Endothelial cell of umbilical vein (primary cell): ENCODE measurements at regions not wholly inside any gene's neighbourhood (a gene's known extent, or its start where the extent isn't known, plus 50 kb on each side); places are given as distances from the start of the nearest gene placed in this dataset.
A peak's percentile ranks its signal among the peaks of the same experiment; 100 is the strongest.

Experiments
- BruUV-seq: library from RNA; stranded (reverse); fragments of 400-500 nt; replicated peaks from 2 replicates; lab custom pipeline; 2021; lab: Mats Ljungman, UMichigan
- CTCF ChIA-PET: fragments of 300-600, 350-600 bp; sonication (Branson Sonifier 250); formaldehyde crosslinking; loops from one replicate; lab custom pipeline; 2021; ENCODE audit warnings: antibody characterized with exemption, inconsistent platforms; lab: Charles Lee
- POLR2A ChIA-PET: fragments of 300-600, 350-600 bp; sonication (Branson Sonifier 250); formaldehyde crosslinking; loops from one replicate; lab custom pipeline; 2021; ENCODE audit warnings: antibody characterized with exemption, inconsistent platforms; lab: Charles Lee
- DNase-seq: peaks from one replicate; pipeline ENCODE4 v3.0.0-alpha.2; 2011; ENCODE audit warnings: low read depth, low spot score
- FAIRE-seq: peaks from 2 replicates; lab custom pipeline; 2011; peaks lifted over from hg19 to GRCh38; lab: Jason Lieb, UNC
- H2AFZ ChIP-seq: 2 replicates; pipeline ENCODE4 v1.6.0; 2012; ENCODE audit warnings: low read depth, low read length, control low read depth, inconsistent platforms
- H3K27ac ChIP-seq: 2 replicates; pipeline ENCODE4 v1.5.1; 2011; ENCODE audit warnings: low read depth, mild to moderate bottlenecking, control low read depth, low read length, moderate library complexity; ENCODE audit not compliant: insufficient read depth
- H3K27me3 ChIP-seq, 2 experiments: 2 replicates each; pipeline versions ENCODE4 v1.6.0 to v1.6.1; 2011; ENCODE audit warnings: low read length in 2 of 2, mixed read lengths in 1 of 2; ENCODE audit not compliant: control insufficient read depth in 2 of 2, insufficient read depth in 2 of 2
- H3K36me3 ChIP-seq, 2 experiments: 2 replicates in 1 of 2; 3 replicates in 1 of 2; pipeline ENCODE4 v1.5.1; 2011; ENCODE audit warnings: low read length in 2 of 2, mild to moderate bottlenecking in 1 of 2, moderate library complexity in 1 of 2; ENCODE audit not compliant: control insufficient read depth in 2 of 2, insufficient read depth in 2 of 2; ENCODE audit errors: extremely low read depth in 1 of 2
- H3K4me1 ChIP-seq: 3 replicates; pipeline ENCODE4 v1.5.1; 2011; ENCODE audit warnings: mild to moderate bottlenecking, low read length; ENCODE audit not compliant: control insufficient read depth, insufficient read depth; ENCODE audit errors: extremely low read depth
- H3K4me2 ChIP-seq: 2 replicates; pipeline ENCODE4 v1.6.1; 2011; ENCODE audit warnings: low read length, control low read depth, mixed read lengths; ENCODE audit not compliant: insufficient read depth
- H3K4me3 ChIP-seq, 3 experiments: fragments of 200-600 bp in 1 of 3; sonication (generic), shearing (Covaris generic) in 1 of 3; replicated peaks in 1 of 3; 2 replicates each; pipeline ENCODE4 v1.5.1; 2011 to 2016; ENCODE audit warnings: control low read depth in 3 of 3, low read length in 3 of 3, mild to moderate bottlenecking in 2 of 3, inconsistent platforms in 1 of 3, low read depth in 1 of 3, moderate library complexity in 1 of 3; ENCODE audit not compliant: insufficient read depth in 1 of 3
- H3K79me2 ChIP-seq: 2 replicates; pipeline ENCODE4 v1.6.0; 2012; ENCODE audit warnings: low read length, inconsistent platforms; ENCODE audit not compliant: control insufficient read depth, insufficient read depth
- H3K9ac ChIP-seq: replicated peaks from 2 replicates; pipeline ENCODE3; 2011; ENCODE audit warnings: low read length, control low read depth; ENCODE audit not compliant: insufficient read depth; ENCODE audit errors: extremely low read depth
- H3K9me1 ChIP-seq: replicated peaks from 3 replicates; pipeline ENCODE4 v1.6.0; 2011; ENCODE audit warnings: mild to moderate bottlenecking, low read length; ENCODE audit not compliant: control insufficient read depth, insufficient read depth; ENCODE audit errors: extremely low read depth
- H3K9me3 ChIP-seq: replicated peaks from 2 replicates; pipeline ENCODE4 v1.5.1; 2012; ENCODE audit warnings: low read length, inconsistent platforms; ENCODE audit not compliant: control insufficient read depth, insufficient read depth
- H4K20me1 ChIP-seq: replicated peaks from 2 replicates; pipeline ENCODE3; 2011; ENCODE audit warnings: mild to moderate bottlenecking, low read length; ENCODE audit not compliant: control insufficient read depth, insufficient read depth; ENCODE audit errors: extremely low read depth
- EZH2 ChIP-seq: IDR thresholded peaks from 2 replicates; pipeline ENCODE4 v1.6.1; 2012; ENCODE audit warnings: borderline replicate concordance, low read depth, mild to moderate bottlenecking, moderate library complexity, low read length, inconsistent platforms; ENCODE audit not compliant: severe bottlenecking
- FOS ChIP-seq: IDR thresholded peaks from 2 replicates; pipeline ENCODE4 v1.6.1; 2011; ENCODE audit warnings: mild to moderate bottlenecking, low read length, moderate library complexity, borderline replicate concordance; ENCODE audit not compliant: insufficient read depth
- GATA2 ChIP-seq: IDR thresholded peaks from 2 replicates; pipeline ENCODE4 v1.7.0; 2011; ENCODE audit warnings: low read depth, mild to moderate bottlenecking, moderate library complexity, mixed read lengths, low read length; ENCODE audit not compliant: insufficient read length, insufficient read depth
- JUN ChIP-seq: IDR thresholded peaks from 2 replicates; pipeline ENCODE4 v1.6.1; 2011; ENCODE audit warnings: borderline replicate concordance, low read depth; ENCODE audit not compliant: insufficient read length, insufficient read depth
- MAX ChIP-seq: IDR thresholded peaks from 2 replicates; pipeline ENCODE4 v1.6.1; 2011; ENCODE audit not compliant: insufficient read depth, insufficient read length
- MYC ChIP-seq: IDR thresholded peaks from one replicate; pipeline ENCODE4 v1.6.1; 2011; ENCODE audit warnings: mild to moderate bottlenecking, low read depth, low read length
- POLR2A ChIP-seq: IDR thresholded peaks from 2 replicates; pipeline ENCODE4 v1.6.1; 2012; ENCODE audit warnings: low read depth, mild to moderate bottlenecking, control low read depth, low read length
- POLR2AphosphoS5 ChIP-seq: IDR thresholded peaks from 2 replicates; pipeline ENCODE4 v1.6.1; 2012; ENCODE audit warnings: low read depth, mild to moderate bottlenecking, control low read depth, low read length, moderate library complexity; ENCODE audit not compliant: insufficient read depth
- dilution Hi-C: fragments of 300-500 bp; cut with MboI; formaldehyde crosslinking; loops from one replicate; pipeline ENCODE4 v1.15.0; 2019; ENCODE audit warnings: low sequenced_read_pairs; ENCODE audit not compliant: extremely low pct_ligation_motif_present
- intact Hi-C: fragments of 100-400 bp; cut with micrococcal nuclease; formaldehyde crosslinking; loops from one replicate; pipeline ENCODE4 v1.10.0; 2022
- TF ChIP-seq, protein P1 (sequence below), 2 donors: IDR thresholded peaks; 1 replicate in 1 of 2; 2 replicates in 1 of 2; pipeline ENCODE4 v1.5.1; 2011; ENCODE audit warnings: low read length in 2 of 2, mild to moderate bottlenecking in 2 of 2, moderate library complexity in 2 of 2, control low read depth in 1 of 2, inconsistent platforms in 1 of 2, low read depth in 1 of 2; ENCODE audit not compliant: insufficient read depth in 1 of 2; ENCODE audit errors: extremely low read depth in 1 of 2

- Histone ChIP-seq H3K9me1 (no peaks in the 10 kb centered on the region), H3K4me2 (peak overlapping the region; percentile 66), H3K27me3 (no peaks in the 10 kb centered on the region), H3K4me1 (peaks cover 20% of the 10 kb centered on the region), H3K27ac (peak overlapping the region; percentile 35), H3K36me3 (no peaks in the 10 kb centered on the region), H3K79me2 (no peaks in the 10 kb centered on the region), H3K9me3 (no peaks in the 10 kb centered on the region), H3K9ac (no peak overlapping the region), H2AFZ (no peak overlapping the region), H4K20me1 (no peaks in the 10 kb centered on the region), H3K4me3 (no peak overlapping the region)
- ChIA-PET POLR2A (no interaction called here), CTCF (interaction anchor here (0.6 kb wide), 1 partner anchor 136 kb away, joined by 3 read pairs; no protein-coding TSS in a partner anchor)
- TF ChIP-seq EZH2: no peak
- TF ChIP-seq MYC: no peak
- TF ChIP-seq, protein P1, sequence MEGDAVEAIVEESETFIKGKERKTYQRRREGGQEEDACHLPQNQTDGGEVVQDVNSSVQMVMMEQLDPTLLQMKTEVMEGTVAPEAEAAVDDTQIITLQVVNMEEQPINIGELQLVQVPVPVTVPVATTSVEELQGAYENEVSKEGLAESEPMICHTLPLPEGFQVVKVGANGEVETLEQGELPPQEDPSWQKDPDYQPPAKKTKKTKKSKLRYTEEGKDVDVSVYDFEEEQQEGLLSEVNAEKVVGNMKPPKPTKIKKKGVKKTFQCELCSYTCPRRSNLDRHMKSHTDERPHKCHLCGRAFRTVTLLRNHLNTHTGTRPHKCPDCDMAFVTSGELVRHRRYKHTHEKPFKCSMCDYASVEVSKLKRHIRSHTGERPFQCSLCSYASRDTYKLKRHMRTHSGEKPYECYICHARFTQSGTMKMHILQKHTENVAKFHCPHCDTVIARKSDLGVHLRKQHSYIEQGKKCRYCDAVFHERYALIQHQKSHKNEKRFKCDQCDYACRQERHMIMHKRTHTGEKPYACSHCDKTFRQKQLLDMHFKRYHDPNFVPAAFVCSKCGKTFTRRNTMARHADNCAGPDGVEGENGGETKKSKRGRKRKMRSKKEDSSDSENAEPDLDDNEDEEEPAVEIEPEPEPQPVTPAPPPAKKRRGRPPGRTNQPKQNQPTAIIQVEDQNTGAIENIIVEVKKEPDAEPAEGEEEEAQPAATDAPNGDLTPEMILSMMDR (IDR thresholded peaks at IDR 0.05; ENCODE audit: extremely low read depth in 1 of 2, insufficient read depth in 1 of 2, low read depth in 1 of 2, low read length in 2 of 2): no peak
- TF ChIP-seq JUN: peak; percentile 41
- TF ChIP-seq MAX: no peak
- peak; percentile 30 for TF ChIP-seq FOS
- peak; percentile 40 for TF ChIP-seq POLR2AphosphoS5
- TF ChIP-seq POLR2A: no peak
- TF ChIP-seq GATA2: no peak
- DNase-seq (peak; percentile 92), FAIRE-seq (peak; percentile 94)
- dilution Hi-C loops: no loop called here
- intact Hi-C loops: loop anchor here (1.0 kb wide), 2 partner anchors 21 to 71 kb away; no protein-coding TSS in a partner anchor
- no TSS peak for BruUV-seq
Observed at GRCh38 chr3:152047465-152047864, 174.0 kb downstream of the SUCNR1 start.
